A172 (cell line): ENCODE measurements at regions not wholly inside any gene's neighbourhood (a gene's known extent, or its start where the extent isn't known, plus 50 kb on each side); places are given as distances from the start of the nearest gene placed in this dataset.

Source experiments
- DNase-seq: peaks from one replicate; pipeline ENCODE4 v3.0.0-alpha.2; 2015; ENCODE audit warnings: low spot score

DNA sequence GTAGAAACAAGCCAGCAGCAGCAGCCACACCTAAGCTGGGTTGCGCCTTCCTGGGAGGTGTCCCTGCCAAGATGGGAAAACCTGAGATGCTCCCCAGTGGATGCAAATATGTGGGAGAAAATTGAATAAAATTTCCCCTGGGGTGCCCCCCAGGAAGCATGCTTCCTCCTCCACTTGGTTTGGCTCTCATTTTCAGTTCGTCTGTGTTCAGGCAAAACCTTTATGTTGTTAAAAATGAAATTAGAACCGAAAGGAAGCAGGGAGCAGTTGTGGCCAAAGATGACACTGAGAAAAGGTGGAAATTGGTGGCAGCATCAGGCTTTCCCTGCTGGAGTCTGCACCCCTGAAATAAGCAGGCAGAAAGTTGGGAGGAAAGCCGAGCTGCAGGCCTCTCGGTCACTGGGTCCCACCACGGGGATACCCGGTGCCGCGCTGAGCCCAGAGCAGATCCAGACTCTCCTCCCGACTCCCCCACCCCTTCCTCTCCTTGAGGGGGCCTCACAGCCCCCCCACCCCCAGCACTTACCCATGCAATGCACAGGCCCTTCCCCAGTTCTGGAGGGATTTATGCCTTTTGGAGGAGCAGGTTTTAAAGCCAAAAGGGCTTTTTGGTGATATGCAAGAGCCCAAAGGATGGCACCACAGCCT, 267.7 kb upstream of the SPRED2 start:
- DNase-seq, result no peak

DNA sequence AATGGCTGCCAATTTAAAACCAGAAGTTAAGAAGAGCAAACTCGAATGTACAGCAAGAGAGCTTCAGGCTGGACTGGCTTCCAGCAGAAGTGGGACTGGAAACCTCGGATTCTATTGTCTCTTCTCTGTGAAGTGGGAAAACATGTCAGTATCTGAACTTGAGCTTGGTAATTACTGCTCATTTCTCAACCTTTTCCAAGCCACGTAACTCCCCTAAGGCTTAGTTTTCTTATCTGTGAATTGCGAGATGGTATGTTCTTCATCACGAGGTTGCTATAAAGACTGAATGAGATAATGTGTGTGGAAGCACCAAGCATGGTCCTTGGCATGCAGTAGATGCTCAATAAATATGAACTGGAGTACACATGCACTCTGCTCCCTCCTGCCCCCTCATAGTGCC, 259.4 kb upstream of the SPRED2 start:
- DNase-seq, result no peak

DNA sequence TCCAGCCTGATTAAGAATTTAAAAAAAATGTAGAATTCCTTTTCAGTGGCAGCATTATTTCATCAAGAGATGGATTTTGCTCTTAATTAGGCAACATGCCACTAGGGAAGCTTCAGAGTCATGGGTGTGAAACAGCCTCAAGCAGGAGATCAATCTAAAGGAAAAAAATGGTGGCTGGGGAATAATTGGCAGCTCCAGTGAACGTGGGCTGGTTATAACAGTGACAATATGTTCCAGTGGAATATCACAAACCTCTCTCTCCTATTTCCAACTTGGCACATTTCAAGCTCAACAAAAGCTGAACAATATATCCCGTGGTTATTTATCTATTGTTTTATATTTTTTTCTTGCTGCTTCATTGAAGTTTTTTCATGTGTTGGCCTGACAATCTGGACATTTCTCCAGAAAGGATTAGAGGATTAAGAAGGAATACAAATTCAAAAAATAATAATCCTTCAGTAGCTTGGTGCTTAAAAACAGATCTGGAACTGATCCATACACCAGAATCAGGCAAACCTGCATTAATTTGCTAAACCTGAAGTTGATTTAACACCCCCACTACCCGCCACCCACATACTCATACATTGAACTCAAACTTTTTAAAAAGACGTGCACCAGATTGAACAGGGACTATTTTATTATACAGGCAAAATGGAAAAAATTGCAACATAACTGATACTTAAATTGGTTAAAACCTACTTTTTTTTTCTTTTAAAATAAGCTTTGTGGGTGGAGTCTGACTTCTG, 255.9 kb upstream of the SPRED2 start:
- no peak for DNase-seq

DNA sequence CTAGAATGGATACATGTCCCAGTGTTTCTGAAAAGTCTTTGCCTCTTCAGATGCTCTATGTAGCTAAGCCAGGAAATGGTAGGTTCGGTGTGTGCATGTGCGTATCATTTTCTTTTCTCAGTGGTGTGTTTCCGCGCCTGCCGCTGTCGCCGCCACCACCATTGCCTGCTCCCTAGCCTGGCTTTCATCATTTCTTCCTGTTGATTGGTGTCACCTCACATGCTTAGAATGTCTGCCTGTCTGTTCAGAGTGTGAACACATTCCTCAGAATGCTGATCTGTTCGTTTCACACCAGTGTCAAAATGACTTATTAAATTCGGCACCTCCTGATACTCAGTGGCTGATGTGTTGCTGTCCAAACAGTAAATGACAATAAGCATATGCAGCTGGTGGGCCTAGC, 255.2 kb upstream of the SPRED2 start:
- DNase-seq, result no peak

DNA sequence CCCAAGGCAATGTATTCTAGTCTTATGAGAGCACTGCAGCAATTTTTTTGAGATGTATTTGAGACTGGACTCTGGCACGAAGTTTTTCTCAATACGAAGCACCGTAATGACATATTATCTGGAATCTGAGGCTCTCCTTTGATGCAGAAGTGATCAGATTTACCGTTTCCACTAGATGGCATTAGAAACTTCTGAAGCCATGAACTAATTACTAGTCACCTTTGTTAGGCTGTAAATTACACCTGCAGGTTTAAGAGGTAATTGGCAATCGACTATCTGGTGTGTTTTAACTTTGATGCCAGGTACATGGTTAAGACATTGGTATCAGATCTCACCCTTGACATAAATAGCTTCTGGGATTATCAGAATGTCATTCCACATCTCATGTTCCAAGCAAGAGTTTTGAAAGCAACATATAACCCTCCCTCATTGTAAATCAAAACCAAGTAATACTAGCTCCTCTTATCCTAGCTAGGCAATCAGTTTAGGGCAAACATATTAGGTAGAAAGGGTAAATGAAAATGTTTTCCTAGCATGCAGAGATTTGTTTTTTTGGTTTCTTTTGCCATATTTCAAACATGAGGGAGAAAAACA, 254.6 kb upstream of the SPRED2 start:
- no peak for DNase-seq

DNA sequence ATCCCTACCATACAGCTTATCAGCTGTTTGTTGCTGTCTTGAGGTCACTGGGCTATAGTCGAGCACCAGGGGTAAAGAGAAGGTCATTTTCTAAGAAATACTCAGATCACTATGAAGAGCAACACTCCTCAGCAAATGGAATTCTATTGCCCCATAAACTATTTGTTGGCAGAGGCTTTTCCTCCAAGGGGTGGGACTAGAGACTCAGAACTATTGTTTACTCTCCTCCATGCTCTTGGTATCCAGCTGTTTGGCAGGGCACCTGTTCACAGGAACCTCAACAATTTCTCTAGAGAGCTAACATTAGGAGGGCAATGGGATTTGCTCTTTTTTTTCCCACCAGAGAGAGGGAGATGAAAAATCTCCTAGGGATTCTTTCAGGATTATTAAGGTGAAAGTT, 249.1 kb upstream of the SPRED2 start:
- no peak for DNase-seq

DNA sequence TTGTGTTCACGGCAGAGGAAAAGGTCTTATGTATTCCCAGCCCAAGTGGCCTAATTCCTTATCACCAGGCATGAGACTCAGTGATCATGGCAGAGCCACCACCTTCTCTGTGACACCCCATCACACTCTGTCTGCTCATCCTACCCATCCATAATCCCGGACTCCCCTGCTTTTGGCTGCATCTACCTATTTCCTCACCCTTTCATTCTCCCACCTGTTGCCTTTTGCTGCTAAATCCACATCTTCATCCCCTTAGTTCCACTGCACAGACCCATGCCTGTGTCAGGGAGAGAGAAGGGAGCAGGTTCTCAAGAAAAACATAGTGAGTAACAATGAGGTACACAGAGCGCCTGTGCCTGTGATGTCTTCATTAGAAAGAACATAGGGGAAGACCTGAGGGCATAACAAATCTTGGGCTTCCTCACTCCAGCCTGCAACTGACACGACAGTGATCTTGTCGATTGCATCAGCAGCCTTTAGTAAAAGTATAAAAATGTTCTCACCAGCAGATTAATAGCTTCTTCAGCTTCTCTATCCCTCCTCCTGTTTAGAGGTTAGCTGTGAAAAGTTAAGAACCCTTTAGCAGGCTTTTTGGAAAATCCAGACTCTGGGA, 246.5 kb upstream of the SPRED2 start:
- no peak for DNase-seq

DNA sequence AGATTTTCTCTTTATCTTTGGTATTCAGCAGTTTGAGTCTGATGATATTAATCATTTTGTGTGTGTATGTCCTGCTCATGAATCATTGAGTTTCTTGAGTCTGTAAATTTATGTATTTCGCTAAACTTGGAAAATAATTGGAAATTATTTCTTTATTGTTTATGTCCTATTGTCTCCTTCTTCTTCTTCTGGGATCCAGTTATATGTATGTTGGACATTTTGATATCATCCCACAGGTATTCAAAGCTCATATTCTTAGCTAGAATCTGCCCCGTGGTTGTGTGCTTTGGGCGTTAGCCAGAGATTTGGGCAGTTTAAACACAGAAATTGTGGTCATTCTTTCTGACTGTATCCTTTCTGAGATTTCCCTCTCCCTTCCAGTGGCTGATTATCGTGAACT, 243.0 kb upstream of the SPRED2 start:
- no peak for DNase-seq

DNA sequence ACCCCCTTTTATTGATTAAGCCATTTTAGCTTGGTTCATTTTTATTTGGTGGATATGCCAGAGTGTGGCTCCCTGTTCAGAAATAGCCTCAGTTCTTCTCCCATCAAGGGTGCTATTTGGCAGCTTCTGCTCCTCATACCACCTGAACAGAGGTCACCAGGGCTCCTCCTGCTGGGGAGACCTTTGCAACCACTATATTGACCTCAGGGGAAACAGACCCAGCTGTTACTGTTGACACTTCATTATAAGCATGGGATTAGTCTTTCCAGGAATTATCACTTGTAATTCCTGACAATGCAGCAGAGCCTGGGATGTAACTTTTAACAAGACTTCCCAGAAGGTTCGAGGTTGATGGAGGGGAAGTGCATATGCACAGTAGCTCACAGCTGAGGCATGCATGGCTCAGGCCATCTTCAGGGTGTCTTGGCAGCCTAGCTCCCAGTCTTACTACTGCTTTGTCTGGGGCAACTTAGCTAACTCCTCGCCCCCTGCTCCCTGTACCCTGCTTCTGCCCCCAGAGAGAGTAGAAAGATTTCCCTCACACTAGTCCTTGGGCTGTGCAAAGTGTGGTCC, 239.4 kb upstream of the SPRED2 start:
- DNase-seq, result no peak

DNA sequence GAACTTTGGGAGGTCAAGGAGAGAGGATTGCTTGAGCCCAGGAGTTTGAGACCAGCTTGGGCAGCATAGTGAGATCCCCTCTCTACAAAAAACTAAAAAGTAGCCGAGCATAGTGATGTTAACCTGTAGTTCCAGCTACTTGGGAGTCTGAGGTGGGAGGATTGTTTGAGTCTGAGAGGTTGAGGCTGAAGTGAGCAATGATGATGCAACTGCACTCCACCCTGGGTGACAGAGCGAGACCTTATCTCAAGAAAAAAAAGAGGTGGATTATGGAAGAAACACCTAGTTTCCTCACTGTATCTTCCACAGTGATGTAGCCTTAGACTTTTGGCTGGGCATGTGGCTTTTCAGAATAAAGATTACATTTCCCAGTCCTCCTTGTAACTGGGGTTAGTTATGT, 237.2 kb upstream of the SPRED2 start:
- no peak for DNase-seq

DNA sequence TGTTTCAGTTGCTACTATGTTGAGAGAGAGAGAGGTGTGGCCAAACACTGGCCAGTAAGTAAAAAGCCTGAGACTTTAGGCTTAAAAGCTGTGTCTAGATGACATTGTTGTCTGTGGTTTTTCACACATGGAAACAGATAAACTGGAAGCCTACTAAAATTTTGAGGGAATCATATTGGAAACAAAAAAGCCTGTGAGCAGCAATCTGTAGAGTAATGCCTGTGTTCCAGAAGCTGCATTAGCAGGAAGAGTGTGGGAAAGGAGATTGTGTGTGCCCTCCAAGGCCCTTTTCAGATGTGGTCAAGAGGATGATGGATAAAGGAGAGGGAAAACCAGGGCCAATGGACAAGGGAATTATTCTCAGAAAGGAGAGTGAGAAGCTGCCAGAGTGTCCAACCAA, 236.3 kb upstream of the SPRED2 start:
- DNase-seq, result no peak

DNA sequence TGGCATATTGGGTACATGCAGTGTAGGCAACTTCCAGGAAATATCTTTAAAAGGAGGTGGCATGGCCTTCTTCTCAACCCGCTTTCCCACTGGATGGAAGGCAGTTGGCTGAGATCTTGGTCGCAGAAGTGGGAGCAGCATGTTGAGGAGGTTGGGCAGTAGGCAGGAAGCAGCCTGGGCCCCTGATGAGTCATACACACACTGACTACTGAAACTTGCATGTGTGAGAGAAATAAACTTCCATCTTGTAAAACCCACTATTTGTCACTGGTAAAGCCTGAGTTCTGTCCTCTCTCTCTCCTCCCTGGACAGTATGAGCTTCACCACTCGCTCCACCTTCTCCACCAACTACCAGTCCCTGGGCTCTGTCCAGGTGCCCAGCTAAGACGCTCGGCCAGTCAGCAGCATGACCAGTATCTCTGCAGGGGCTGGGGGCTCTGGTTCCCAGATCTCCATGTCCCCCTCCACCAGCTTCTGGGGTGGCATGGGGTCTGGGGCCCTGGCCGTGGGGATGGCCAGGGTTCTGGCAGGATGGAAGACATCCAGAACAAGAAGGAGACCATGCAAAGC, 233.8 kb upstream of the SPRED2 start:
- DNase-seq, result peak; percentile 91

DNA sequence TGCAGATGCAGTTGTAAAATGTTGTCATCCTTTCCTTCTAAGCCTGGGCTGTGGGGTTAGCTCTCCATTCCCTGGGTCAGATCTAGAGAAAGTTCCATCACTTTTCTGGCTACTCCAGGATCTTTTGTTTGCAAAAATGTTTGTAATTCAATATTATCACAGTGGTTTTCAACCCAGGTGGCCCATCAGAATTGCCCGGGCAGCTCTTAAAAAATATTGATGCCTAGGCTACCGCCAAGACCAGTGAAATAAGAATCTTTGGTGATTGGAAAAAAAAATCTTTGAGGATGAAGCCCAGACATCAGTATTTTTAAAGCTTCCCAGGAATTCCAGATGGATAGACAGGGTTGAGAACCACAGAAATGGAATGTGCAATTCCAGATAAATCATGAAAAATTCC, 232.5 kb upstream of the SPRED2 start:
- no peak for DNase-seq

DNA sequence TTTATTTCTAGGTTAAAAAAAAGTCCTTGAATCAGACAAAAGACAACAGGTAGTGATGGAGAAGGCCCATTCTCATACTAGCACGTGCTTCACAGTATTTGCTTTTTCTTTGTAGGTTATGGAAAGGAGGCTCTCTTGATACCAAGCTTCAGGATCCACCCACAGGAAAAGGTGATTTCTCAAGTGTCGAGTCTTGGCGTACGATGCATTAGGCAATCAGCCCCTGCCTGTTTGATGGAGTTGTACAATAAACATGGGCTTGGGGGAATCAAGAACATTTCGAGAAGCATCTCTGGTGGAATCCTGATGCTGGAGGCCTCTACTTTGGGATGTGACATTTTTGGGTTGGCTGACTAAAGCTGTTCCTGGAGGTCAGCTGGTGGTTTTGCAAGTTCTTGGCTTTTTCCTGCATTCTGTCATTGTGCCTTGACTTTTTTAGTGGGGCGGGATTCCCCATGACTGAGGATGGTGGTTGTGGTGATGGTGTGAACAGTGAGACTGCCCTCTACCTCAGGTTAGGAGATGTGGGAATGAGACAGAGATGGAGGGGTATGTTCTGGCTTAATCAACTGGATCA, 231.5 kb upstream of the SPRED2 start:
- DNase-seq, result peak; percentile 54

DNA sequence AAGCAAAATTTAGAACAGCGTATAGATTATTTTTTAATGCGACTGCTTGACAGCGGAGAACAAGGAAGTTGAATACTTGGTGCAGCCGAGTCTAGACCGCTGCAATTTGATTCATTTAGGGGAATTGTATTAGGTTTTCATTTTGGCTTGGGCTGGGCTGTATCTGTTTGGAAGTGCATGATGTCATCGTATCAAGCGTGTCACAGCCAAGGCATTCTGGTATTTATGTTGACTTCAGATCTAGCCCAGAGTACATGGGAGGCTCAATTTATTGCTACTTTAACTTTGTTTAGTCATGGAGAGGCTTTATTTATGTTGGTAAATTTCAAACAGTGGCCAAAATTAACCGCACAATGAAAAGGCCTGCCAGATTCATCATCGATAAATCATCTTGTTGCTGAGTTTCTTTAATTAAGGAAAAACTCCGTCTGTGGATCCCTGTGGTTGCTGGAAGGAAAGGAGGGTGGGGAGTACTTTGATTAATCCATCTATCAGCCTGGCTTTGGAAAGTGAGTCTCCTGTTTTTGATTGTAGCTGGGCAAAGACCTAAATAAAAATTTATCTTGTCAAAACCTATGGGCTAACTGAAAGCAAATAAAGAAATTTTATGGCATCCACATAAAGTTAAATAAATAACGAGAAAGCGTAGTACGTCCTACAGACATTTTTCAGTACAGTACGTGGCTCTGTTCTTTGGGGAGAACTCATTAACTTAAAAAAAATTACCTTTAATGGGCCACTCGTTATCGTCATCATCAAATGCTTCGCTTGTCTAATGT, 230.4 kb upstream of the SPRED2 start:
- peak; percentile 100 for DNase-seq

DNA sequence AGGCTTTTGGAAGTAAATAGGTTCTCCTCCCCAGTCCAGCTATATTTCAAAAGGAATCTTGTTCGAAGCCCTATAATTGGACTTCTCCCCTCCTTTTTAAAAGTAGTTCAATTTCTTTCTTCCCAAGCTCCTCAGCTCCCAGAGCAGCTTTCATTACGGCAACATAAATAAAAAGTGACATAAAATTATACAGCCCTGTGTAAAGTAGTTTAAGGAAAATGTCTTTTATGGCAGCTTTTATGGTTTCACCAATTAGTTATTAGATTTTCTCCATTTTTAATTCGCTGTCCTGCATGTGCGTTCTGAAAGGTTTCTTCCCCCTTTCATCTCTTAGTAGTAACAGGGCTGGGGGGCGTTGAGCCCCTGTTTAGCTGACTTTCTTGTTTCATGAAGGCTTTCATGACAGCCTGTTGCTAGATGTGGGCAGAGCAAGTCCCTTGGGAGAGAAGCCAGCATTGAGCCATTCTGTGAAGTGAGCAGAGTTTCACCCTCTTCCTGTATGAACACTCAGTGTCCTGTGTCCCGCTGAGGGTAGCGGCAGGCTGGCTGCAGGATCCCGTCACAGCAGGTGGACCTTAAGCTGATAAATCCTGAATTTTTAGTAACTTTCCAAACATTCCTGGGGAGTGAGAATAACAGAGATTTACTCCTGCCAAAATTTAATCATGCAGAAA, 229.7 kb upstream of the SPRED2 start:
- peak; percentile 90 for DNase-seq

DNA sequence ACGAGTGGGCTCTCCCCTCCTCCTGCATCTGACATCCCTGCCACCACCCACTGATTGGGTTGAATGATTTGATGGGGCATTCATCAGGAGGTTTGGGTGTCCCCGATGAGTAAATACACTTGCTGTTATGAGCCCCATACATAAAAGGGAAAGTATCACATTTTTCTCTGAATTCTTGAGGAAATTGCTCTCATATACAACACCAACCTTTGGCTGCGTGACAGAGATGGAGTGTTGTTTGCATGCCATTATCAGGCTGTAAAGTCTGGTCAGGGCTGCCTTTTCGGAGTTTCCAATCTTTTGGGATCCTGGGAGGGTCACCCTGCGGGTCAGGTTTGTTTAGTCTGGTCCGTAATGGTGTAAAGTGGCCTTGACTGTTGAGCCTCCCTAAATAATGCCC, 227.9 kb upstream of the SPRED2 start:
- peak; percentile 61 for DNase-seq

DNA sequence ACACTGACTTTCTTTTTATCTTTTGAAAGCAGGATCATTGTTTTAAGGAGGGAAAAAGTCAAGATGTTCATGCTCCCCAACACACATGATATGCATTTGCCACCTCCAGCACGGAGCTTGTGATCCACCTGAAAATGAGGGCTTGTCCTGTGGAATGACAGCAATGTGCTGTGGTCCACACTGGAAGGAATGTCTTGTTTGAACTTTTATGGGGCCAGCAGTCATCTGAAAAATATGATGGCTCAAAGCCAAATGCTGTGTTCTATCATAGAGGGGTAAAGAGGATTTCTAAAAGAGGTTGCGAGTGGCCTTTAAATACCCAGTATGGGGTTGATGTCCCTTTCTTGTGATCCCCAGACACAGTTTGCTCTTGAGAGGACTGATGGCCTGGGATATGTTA, 226.5 kb upstream of the SPRED2 start:
- DNase-seq, result peak; percentile 76

DNA sequence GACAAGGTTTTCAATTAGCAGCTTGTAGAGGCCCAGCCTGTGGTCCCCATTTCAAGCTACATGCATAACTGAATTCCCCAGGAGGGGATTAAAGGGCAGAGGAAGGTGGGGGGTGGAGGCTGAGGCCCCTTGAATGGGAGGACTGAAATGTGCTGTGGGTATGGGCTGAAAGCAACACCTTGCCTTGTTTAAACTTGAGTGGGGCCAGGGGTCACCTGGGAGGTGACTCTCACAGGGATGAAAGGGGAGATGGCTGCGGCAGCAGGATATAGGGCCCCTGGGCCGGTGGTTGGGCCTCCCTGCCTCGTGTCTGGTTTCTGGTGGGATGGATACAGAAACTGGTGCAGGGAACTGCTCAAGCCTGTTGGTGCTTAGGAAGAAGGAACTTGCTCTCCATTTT, 225.9 kb upstream of the SPRED2 start:
- DNase-seq, result no peak

DNA sequence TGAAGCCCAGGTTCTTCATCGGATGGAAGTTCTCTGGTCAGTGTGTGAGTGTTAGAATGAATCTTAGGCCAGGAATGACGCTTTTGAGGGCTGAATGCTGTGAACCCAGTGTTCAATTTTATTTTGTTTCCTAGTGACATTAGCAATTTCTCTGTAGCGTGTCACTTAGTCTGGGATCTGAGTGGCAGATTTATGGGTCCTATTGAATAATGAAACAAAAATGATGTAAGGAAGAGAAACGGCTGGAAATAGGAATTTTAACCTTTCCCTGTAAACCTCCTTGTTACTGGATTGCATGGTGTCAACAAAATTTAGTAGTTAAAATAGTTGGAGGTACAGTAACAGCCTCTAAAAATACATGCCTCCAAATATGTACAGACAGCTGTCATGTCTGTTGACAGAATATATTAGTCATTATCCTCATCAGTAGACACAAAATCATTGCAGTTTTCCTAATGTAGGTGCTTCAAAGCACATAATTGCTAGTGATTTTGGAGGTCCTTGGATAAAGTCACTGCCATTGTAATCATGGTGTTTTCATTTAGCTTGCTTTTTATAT, 223.8 kb upstream of the SPRED2 start:
- no peak for DNase-seq
